ENCODE measurements at regions not wholly inside any gene's neighbourhood (a gene's known extent, or its start where the extent isn't known, plus 50 kb on each side); places are given as distances from the start of the nearest gene placed in this dataset.

DNA sequence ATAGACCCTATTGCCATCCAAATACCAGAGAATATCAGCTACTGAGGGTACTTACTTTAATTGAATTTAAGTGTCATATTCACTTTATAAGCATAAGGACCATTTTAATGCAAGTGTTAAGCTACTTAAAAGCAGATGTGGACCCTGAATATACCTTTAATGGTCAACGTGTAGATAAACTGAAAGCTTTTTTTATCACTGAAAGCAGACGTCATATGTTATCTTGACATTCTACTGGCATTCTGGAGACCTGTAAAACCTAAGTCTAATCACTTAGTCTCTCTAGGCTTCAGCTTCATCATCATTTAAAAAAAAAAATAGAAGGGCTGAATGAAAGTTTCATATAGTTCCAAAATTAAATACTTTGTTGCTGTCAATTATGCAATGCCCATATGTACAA lies 116.5 kb downstream of the ELAPOR2 start:
- no peak for DNase-seq

- DNase-seq, result no peak
Measured at GRCh38 chr7:86942081-86942480, 117.4 kb downstream of the ELAPOR2 start.

DNA sequence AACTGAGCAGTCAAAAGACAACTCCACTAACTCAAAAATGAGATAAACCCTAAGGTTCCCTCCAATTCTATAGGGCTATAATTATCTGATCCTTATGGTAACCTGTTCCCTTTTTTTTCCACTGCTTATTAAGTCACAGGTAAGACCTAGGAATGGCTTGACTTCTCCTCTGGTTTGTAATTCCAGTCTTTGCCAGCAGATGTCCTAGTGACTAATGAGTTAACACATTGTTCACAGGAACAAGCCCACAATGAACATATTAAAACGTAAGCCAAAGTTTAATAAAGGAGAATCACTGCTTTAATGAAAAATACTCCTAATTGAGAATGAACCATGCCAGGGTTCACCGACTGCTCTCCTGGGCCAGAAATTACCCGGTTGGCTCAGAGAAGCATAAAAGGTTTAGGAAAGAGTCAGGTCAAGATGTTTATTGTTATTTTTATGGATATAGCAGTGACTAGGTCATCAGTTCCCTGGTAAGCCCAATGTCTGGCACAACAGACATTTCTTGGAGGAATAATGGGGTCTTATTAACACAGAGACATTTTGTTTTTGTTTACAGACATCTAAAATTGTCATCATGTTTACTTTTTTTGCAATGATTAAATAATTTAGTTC lies 120.1 kb downstream of the ELAPOR2 start:
- peak; percentile 42 for DNase-seq

GRCh38 chr7:86937363-86937878 lies 122.0 kb downstream of the ELAPOR2 start:
- DNase-seq, result no peak

DNA sequence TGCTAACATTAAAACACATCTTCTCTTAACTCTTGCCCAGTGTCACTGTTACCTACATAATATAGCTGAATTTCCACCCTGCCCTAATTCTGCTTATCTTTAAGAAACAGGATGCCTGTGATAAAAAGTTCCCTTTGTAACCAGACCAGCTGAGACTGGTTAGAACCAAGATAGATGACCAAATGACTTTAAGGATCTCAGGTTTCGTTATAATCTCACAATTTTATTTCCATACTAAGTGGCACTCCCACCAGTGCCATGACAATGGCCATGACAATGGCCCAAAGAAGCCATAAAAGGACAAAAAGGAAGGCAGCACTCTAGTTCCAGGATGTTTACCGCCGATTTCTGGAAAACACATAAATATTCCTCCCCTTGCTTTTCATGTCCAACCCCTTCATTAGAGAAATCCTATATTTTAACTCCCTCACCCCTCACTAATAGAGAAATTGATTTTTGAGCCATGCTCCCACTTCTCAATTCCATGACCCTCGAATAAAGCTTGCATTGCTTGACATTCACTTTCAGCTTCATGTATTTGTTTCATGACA lies 126.1 kb downstream of the ELAPOR2 start:
- no peak for DNase-seq

- no peak for DNase-seq
Measured at GRCh38 chr7:86932038-86932512, 127.4 kb downstream of the ELAPOR2 start.

DNA sequence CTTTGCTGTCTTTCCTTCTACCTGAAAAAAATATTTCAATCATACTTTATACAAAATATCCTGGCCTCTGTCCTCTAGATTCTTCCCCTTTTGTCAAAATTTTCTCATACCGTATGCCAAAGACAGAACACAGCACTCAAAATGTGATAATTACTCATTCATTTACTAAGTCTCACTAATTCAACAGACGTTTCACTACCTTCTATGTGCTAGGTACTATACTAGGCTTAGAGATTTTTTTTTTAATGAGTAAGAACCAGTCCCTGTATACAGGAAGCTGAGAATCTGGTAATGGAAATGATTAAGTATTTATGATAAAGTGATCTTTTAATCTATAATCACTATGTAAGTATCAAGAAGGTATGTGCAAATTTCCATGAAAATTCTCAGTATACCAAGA lies 128.0 kb downstream of the ELAPOR2 start:
- DNase-seq, result no peak

DNA sequence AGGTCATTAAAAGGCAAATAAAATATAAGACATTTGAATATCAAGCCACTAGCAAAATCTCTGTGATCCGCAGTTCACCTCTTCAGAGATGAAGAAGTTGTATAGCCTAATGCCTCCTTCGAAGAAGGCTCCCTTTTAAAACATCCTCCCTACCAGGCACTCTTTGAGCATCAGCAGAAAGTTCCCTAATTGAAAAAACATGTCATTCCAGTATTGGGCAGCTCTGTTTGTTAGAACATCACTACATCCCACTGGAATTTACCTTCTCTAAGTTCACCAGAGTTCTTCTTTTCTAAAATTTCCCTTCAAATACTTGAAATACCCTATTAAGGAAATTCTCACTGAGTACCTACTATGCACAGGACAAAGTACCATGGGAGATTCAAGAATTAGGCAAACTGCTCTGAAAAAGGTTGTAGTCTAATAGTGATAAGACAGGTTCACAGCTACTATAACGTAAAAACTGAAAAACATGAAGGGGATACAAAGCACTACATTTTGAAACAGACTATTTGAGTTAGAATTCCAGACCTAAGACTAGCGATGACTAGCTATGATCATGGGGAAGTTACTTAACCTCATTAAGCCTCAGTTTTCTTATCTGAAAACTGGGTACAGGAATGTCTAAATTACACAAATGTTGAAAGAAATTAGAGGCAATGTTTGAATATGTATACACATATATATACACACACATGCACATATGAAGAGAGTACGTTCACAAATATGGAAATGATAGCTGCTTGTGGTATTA lies 128.7 kb downstream of the ELAPOR2 start:
- no peak for DNase-seq

- no peak for DNase-seq
Measured at GRCh38 chr7:86929293-86930109, 130.0 kb downstream of the ELAPOR2 start.

DNA sequence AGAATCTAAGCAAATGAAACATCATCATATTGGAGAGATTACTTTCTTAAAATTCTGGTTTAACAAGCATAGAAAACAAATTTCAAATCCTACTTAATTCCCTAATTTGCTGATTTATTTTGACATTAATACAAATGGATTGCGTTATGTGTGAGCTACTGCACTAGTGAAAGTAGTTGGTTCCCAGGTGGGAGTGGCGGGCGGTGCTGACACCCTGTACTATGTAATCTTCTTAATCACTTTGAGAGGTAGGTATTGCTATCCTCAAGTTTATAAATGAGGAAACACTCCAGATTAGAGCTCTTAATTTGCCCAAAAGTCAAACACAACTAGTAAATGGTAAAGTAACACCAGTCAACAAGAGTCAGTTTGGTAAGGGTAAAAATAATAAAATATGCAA lies 131.1 kb downstream of the ELAPOR2 start:
- no peak for DNase-seq

DNA sequence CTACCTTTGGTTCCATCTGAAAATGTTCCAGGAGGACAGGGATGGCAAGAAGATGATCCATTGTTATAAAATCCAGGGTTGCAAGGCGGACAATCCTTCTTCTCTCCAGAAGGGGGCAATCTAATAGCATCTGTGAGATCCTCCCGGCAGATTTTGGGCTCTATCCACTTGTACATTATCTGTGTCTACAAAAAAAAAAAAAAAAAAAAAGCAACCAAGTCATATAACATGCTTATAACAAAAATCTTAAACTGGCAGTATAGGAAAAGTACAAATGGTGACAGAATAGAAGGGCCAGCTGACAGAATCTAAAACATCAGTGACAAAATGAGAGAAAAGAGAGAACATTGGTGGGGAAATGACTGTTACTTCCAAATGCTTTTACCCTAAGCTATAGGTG lies 132.7 kb downstream of the ELAPOR2 start:
- peak; percentile 25 for DNase-seq

- DNase-seq, result no peak
Measured at GRCh38 chr7:86925221-86925620, 134.2 kb downstream of the ELAPOR2 start.

DNA sequence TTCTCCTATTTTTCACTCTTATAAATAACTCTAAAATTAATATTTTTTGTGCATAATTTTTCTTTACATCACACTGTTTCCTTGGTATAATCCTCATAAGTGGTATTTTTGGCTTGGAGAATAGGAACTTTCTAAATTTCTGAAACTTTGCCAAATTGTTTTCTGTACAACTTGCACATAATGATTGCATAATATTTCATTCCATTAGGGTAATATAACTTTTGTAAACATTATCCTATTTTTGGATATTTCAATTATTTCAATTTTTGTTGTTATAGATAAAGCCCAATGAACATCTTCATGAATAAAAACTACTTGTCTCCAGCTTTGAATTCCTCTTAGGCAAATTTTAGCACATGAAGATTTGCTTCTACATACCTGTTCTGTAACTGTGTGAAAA lies 135.9 kb downstream of the ELAPOR2 start:
- DNase-seq, result no peak

GRCh38 chr7:86920154-86920553 lies 139.3 kb downstream of the ELAPOR2 start:
- DNase-seq, result peak; percentile 33

DNA sequence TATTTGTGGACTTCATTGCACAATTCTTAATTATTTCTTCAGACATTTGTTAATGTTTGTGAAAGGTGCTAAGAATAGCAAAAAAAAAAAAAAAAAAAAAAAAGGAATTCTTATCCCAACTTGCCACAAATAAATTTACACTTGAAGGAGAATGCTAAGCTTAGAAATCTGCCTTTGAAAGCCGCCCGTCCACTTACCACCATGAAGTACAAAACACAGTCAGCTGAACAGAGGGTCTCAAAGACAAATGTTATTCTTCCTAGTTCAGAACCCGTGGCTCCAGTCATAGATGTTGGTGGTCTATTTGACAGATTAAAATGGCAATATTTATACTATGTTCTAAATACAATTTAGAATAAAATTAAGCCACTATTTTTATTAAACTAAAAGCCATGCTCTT lies 141.2 kb downstream of the ELAPOR2 start:
- DNase-seq, result no peak

DNA sequence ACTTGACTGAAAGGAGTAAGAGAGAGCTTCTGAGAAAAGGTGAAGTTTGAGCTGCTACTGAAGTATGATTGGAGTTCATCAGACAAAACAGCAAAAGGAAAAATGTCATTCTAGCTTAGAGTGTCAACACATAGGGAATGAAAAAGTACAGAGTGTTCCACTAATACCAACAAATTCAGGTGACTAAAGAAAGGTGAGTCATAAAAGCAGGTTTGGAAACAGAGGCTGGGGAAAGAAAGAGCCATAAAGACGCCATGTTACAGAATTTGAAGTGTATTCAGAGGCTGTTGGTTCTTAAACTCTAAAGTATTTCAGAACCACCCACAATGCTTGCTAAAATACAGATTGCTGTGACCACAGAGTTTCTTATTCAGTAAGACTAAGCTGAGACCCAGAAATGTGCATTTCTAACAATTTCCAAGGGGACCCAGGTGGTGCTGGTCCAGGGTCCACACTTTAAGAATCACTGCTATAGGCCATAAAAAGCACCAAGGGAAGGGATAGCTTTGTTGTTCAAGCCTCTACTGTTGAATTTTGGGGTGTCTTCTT lies 143.1 kb downstream of the ELAPOR2 start:
- DNase-seq, result no peak

GRCh38 chr7:86914551-86914950 lies 144.9 kb downstream of the ELAPOR2 start:
- no peak for DNase-seq
